ENCODE measurements at regions not wholly inside any gene's neighbourhood (a gene's known extent, or its start where the extent isn't known, plus 50 kb on each side); places are given as distances from the start of the nearest gene placed in this dataset.

DNA sequence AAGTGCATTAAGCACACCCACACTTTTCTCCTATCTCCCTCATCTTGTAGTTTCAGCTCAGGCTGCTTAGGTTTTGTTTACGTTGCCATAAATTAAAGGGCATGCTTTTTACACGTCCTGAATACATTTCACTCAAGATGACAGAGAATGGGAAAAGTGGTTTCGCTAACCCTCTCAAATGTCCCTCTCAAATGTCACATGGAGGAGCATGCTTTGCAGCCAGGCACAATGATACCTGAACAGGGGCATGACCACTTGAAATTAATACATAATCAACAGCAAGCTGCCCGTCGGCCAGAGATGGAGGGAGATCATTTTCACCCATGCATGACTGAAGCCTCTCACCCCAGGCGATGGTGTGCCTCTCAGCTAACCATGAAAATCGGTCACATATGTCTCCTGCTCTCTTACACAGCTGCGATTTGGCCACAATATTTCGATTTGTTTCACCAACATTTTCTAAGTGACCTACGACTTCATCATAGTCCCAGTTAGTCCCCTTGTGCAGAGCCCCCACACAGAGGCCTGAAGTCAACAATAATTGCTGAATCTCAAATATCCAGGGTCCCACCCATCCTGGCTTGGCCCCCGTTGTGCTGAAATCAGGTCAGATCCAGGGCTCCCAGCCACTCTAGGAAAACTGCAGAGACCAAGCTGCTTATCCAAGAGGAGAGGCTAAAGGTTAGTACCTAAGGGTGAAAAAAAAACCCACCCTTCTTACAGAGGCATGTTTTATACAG lies 373.9 kb upstream of the NFE2L3 start:
- Histone ChIP-seq H3K36me3 (no peaks in the 10 kb centered on the region), H3K27ac (no peak overlapping the region), H3K27me3 (no peaks in the 10 kb centered on the region), H3K9me3 (no peaks in the 10 kb centered on the region), H3K4me1 (peaks cover 0 to 3% (median 0%) of the 10 kb centered on the region in 3 donors), H3K4me3 (no peak overlapping the region)
- TF ChIP-seq CTCF (IDR thresholded peaks at IDR 0.05) (no peak), POLR2A (IDR thresholded peaks at IDR 0.05) (no peak)
- no peak for DNase-seq
- intact Hi-C loops (cut with DNase I), result no loop called here
- 77 to 81% methylated on average over 10 to 11 of the region's 11 CpGs for WGBS, 2 donors

GRCh38 chr7:25779002-25779546 lies 372.9 kb upstream of the NFE2L3 start:
- Histone ChIP-seq H3K4me1 (peaks cover 0 to 3% (median 0%) of the 10 kb centered on the region in 3 donors), H3K36me3 (no peaks in the 10 kb centered on the region), H3K27ac (no peak overlapping the region), H3K9me3 (no peaks in the 10 kb centered on the region), H3K27me3 (no peaks in the 10 kb centered on the region), H3K4me3 (no peak overlapping the region)
- 80 to 92% methylated on average over 3 of the region's 3 CpGs for WGBS, 2 donors
- TF ChIP-seq CTCF (IDR thresholded peaks at IDR 0.05) (no peak), POLR2A (IDR thresholded peaks at IDR 0.05) (no peak)
- DNase-seq, result no peak
- intact Hi-C loops (cut with DNase I), result no loop called here

DNA sequence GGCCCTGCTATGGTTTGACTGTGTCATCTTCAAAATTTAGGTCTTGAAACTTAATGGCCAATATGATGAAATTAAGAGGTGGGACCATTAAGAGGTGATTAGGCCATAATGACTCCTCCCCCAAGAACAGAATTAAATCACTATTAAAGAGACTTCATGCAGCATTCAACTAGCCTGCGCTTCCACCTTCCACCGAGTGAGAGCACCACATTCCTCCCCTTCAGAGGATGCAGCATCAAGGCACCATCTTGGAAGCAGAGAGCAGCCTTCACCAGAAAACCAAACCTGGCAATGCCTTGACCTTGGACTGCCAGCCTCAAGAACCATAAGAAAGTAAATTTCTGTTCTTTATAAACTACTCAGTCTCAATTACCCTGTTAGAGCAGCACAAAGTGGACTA lies 371.1 kb upstream of the NFE2L3 start:
- intact Hi-C loops (cut with DNase I), result no loop called here
- TF ChIP-seq CTCF (IDR thresholded peaks at IDR 0.05) (no peak), POLR2A (IDR thresholded peaks at IDR 0.05) (no peak)
- no peak for DNase-seq
- Histone ChIP-seq H3K4me3 (no peak overlapping the region), H3K27me3 (no peaks in the 10 kb centered on the region), H3K36me3 (no peaks in the 10 kb centered on the region), H3K27ac (no peak overlapping the region), H3K9me3 (no peaks in the 10 kb centered on the region), H3K4me1 (peaks cover 0 to 3% (median 0%) of the 10 kb centered on the region in 3 donors)
- WGBS, 2 donors, result 86 to 100% methylated on average over 2 of the region's 2 CpGs

DNA sequence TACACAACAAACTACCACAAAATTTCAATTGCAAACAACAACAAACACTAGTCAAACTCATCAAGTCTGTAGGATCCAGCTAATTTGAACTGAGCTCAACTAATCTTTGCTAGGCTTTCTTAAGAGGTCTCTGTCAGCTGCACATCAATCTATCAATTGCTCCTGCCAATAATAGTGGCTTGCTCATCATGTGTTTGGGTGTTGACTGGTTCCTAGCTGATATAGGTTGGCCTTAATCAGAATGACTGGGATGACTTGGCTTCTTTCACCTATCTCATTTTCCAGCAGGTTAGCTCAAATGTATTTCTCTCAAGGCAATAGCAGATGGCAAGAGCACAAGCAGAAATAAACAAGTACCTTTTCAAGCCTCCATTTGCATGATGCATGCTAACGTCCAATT lies 370.3 kb upstream of the NFE2L3 start:
- Histone ChIP-seq H3K36me3 (no peaks in the 10 kb centered on the region), H3K4me1 (peaks cover 0 to 4% (median 0%) of the 10 kb centered on the region in 3 donors), H3K9me3 (no peaks in the 10 kb centered on the region), H3K27ac (no peak overlapping the region), H3K4me3 (no peak overlapping the region), H3K27me3 (no peaks in the 10 kb centered on the region)
- WGBS, 2 donors, result 50% methylated on average over 1 of the region's 1 CpG; no CpG with 5 or more reads in 1 of the 2 donors
- intact Hi-C loops (cut with DNase I), result no loop called here
- TF ChIP-seq POLR2A (IDR thresholded peaks at IDR 0.05) (no peak), CTCF (IDR thresholded peaks at IDR 0.05) (no peak)
- no peak for DNase-seq

DNA sequence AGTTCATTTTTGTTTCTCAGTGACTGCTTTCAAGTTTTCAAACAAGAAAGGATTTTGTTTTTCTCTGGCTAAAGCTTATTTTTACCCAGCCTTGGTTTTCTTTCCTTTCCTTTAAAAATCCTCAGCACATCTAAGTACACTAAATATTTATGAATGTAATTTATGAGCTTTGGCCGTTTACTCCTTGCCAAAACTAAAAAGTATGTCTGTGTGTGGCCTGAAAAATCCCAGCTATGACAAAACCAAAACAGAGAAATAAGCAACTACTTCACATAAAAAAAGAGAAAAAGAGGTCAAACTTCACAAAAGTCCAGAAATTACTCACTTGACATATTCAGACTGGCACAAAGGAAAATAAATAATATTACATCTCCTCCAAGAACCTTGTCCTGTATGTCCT lies 365.1 kb upstream of the NFE2L3 start:
- peaks cover 0 to 41% (median 14%) of the 10 kb centered on the region in 3 donors for H3K4me1 ChIP-seq
- no peak for TF ChIP-seq POLR2A (IDR thresholded peaks at IDR 0.05)
- no peak for TF ChIP-seq CTCF (IDR thresholded peaks at IDR 0.05)
- H3K9me3 ChIP-seq, result no peaks in the 10 kb centered on the region
- DNase-seq, result no peak
- no peaks in the 10 kb centered on the region for H3K27me3 ChIP-seq
- H3K27ac ChIP-seq, result peak overlapping the region in 3 of 4 donors; percentile 64 to 80 (median 77)
- H3K4me3 ChIP-seq, result no peak overlapping the region
- H3K36me3 ChIP-seq, result no peaks in the 10 kb centered on the region
- intact Hi-C loops (cut with DNase I), result no loop called here
- 27 to 47% methylated on average over 1 of the region's 1 CpG for WGBS, 2 donors
